GM19438 (cell line): ENCODE measurements at regions not wholly inside any gene's neighbourhood (a gene's known extent, or its start where the extent isn't known, plus 50 kb on each side); places are given as distances from the start of the nearest gene placed in this dataset.

Experiments
- ATAC-seq: cut with Tn5 transposase; IDR thresholded peaks from one replicate; pipeline ENCODE4 v1.9.1; 2021; ENCODE audit warnings: low read depth; ENCODE audit not compliant: unreplicated experiment

- ATAC-seq, result no peak
These were observed 492.3 kb downstream of the CENPC start for GRCh38 chr4:67052814-67053675.

DNA sequence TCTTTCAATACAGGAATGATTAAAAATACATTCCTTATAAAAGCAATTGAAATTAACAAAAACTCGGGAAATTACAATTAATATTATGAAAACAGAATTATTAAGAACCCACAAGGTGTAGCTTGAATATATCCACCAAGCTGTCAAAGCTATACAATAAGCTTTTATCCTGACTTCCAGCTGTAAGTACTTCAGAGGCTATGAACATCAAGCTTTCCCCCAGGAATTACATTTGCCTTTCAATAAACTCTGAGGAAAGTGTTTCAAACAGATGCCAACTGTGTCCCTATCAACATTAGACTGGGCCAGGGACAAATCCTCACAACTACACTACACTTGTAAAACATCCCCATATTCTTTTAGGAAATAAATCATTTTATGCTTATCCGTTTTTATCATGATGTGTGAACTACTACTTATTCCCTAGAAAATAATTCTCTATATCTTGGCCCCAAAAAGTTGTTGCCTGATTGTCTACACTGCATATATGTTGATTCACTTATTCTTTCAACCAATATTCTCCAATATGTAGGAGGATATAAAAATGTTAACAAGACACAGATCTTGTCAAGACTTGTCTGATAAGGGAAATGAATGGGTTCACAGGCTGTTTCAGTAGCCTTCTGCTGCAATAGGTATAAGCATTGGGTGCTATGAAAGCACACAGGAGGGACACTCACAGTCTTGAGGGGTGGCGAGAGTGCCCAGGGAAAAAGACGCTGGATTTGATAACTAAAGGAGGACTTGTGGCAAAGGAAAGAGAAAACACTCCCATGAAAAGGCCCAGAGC, 494.1 kb downstream of the CENPC start:
- ATAC-seq, result no peak

DNA sequence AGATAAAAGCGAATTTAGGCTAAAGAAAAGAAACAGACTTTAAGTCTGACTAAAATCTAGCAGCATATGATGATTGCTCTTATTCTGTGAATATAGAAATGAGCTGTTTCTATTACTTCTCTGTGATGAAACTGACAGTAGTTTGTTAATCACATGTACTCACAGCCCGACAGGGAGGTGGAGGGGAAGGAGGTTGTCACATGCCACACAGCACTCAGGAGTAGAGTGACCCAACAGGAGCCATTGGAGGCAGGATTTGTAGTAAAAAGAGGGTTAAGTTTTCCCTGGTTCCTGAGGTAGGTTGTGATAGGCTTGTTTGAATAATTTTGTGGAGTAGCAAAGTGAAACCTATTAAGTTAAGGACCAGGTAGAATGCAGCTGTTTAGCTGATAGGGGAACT, 495.9 kb downstream of the CENPC start:
- no peak for ATAC-seq

DNA sequence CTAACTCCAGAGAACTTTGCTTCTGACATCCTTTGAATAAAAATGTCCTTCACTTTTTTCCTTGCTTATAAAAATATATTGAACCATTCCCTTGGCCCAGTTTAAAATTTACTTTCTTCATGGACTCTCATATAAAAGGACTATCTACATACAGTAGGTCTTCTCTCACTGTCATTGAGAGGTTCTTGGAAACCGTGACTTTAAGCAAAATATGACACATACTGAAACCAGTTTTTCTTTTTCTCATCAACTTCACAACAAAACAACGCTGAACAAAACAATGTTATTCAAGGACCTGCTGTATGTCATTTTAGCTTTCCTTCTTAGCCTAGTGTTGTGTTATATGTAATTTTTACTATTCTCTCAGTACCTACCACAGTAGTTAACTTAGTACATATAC, 496.8 kb downstream of the CENPC start:
- ATAC-seq, result no peak

- no peak for ATAC-seq
These were observed 505.0 kb downstream of the CENPC start for GRCh38 chr4:67040315-67040714.

DNA sequence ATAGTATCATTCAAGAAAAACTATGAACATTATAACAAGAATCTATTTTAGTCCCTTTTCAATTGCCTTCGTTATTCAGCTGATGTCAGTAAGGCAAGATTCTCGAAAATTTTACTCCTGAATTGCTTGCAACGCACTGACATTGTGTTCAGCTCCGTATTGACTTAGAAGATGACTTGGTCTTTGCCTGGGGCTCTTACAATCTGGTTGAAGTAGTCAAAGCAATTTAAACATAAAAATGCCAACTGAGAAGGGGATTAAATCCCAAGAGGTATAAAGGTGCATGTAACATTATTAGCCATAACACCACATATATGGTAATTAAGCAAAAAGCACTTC, 507.1 kb downstream of the CENPC start:
- ATAC-seq, result no peak

DNA sequence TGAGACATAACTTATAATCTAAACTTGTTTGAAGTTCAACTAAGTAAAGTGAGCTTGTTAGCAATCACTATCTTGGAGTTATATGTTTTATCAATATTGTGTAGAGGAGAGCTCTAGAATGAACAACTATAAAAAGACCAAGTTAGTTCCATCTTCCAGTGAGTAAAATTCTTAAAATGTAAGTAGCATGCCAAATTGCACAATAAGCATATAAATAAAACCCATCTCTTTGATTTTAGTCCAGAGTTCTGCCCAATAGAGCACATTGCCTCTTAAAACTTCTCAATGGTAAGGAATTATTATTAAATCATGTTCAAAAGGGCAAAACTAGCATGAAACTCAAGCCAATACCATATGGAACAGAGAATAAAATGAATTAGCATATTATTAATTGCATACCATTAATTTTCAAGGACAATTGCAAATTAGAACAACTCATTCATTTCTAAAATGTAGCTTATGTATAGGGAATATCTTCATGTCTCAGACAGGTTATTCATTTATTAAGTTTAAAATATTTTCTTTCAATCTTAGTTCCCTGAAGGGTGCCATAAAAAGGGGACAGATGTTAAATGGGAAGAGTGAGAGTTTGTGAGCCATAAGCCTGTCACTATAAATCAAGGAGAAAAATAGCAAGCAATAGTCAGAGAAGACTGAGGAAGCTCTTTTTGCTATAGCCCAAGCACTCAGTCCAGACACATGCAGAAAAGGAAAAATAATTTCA, 507.6 kb downstream of the CENPC start:
- no peak for ATAC-seq

DNA sequence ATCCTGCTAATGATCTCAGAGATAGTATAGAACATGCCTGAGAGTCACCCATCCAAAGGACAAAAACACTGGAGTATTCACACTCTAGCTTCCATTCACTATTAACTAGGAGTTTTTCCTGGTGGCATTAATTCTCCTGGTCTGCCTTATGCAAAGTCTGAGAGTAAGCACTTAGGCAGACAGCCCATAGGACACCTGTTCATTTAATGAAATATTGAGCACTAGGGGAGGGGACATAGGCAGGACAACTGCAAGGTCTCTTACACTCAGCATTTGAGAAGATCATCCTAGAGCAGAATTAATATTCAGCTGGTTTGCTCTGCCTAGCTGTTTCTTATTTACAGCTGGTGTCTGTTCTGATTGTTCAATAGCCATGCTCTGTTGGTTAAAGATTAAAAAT, 508.5 kb downstream of the CENPC start:
- ATAC-seq, result no peak

DNA sequence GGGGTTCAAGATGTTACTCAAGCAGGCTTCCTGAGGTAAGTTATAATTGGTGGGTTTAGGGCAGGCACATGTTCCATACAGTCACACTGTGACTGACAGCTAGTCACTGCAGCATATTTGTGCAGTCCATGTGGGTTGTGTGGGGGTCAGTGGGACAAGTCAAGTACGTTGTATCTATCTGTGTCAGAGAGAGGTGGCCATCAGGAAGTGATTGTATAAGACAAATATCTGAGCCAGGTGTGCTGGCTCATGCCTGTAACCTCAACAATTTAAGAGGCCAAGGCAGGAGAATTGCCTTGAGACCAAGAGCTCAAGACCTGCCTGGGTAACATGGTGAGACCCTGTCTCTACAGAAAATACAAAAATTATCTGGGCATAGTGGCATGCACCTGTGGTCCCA, 509.3 kb downstream of the CENPC start:
- ATAC-seq, result no peak

DNA sequence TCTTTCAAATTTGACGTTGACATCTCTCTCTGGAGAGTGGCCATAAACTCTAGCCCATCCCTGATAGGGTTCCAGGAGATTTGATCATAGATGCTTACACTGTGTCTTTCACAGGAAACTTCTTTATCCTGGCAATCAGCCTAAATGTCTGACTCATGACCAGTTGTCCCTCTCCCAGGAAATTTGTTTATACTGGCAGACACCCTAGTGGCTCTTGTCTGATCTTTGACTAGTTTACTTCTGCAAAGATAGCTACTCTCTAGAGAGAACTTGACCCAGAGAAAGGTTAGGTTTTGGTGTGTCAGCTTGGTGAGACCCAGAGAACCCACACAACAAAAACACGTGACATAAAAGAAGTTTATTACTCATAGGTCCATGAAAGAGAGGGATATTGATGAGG, 509.8 kb downstream of the CENPC start:
- ATAC-seq, result no peak

- no peak for ATAC-seq
These were observed 514.7 kb downstream of the CENPC start for GRCh38 chr4:67030636-67031035.

DNA sequence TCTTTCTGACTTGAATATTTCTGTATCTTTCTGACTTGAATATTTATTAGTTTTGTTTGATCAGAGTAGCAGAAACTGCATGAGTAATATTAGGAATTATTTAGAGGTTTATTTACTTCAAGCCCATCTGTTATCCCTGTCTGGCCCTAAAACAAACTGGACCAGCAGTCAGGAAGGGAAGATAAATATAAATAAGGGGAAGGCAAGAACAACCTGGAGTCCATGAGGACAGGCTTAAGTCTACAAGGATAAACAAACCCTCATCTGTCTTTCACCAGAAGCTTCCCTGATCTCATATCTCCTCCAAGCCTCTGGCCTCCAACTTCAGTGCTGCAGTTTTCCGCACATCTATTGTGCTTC, 524.9 kb downstream of the CENPC start:
- no peak for ATAC-seq

GRCh38 chr4:67019686-67020437, 525.4 kb downstream of the CENPC start:
- ATAC-seq, result no peak

DNA sequence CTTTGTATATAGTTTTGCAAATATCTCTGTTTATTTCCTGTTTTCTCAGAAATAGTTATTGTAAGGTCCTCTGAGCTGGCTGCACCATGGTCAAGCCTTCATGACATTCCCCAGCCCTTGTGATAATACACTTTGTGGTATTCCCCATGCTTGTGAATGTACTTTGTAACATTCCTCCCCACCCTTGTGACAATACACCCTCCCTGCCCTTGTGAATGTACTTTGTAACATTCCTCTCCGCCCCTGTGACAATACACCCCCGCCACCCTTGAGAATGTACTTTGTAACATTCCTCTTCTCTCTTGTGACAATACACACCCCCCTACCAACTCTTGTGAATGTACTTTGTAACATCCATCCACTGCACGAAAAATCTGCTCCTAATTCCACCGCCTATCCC, 530.7 kb downstream of the CENPC start:
- ATAC-seq, result no peak

- no peak for ATAC-seq
These were observed 538.5 kb downstream of the CENPC start for GRCh38 chr4:67006791-67007190.

- ATAC-seq, result no peak
These were observed 553.8 kb downstream of the CENPC start for GRCh38 chr4:66991521-66991920.

- ATAC-seq, result no peak
These were observed 570.6 kb downstream of the CENPC start for GRCh38 chr4:66974665-66975064.

- no peak for ATAC-seq
These were observed 573.2 kb downstream of the CENPC start for GRCh38 chr4:66972087-66972486.

- ATAC-seq, result no peak
These were observed 580.8 kb downstream of the CENPC start for GRCh38 chr4:66964467-66964866.

DNA sequence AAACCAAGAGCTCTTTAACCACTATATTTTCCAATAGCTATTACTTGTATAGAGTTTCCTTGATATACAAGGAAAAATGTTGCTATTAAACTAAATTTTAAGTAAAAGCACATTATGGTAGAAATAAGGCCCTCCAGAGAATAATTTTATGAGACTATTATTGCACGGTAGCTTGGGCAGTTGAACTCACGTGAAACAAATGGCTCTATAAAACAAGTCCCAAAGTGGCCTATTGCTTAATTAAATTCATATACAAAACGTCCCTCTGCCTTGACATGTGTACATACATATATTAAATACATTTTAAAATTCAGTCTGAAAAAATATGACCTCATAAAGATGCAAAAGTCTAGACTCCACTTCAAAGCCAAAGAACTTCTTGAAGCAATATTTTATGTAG, 582.2 kb downstream of the CENPC start:
- no peak for ATAC-seq

DNA sequence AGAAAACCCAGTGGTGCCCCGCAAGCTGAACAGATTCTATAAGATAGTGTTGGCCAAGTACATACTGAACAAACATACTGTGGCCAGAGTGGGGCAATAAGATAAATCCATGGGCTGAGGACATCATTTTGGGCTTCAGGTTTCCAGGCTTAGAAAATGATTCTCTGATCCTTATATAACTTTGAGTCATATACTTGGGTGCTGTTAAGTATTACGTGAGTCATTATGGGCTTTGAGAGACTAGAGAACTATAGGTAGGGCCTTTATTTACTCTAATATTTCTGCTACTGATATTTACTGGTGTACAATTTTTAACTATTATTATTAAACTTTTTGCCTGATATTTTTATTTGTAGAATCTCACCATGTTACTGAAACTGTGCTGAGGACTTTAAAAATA, 586.1 kb downstream of the CENPC start:
- no peak for ATAC-seq
